NCI-H1092 (cell line): ENCODE measurements at regions not wholly inside any gene's neighbourhood (a gene's known extent, or its start where the extent isn't known, plus 50 kb on each side); places are given as distances from the start of the nearest gene placed in this dataset.
A peak's percentile ranks its signal among the peaks of the same experiment; 100 is the strongest.

ENCODE experiments used
- DNase-seq: peaks from one replicate; lab custom pipeline; 2025; lab: John Stamatoyannopoulos, UW

DNA sequence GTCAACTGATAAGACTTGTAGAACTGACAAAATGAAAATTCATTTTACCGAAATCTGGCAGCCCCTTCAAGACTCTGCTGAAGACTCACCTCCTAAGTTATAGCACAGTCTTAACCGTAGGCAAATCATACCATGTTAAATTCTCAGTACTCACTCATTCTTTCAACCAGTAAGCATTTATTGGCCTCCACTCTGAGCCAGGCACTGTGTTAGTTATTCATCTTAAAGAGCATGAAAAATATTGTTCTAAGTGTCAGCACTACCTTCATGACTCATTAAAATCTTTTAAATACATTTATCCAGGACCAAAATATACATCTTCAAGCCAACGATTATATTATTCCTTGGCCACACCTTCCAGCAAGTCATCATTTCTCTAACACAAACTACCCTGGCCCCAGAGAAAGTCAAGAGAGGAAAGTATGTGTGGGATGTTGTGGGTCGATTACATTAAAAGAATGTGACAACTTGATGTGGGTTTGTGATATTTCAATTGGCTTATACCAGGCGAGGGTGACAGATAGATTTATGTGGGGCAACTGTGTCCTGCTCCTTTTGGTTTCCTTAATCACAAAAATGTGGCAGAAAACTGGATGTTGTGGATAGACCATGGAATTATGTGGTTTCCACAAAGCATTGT, 55.0 kb downstream of the TMEM30B start:
- DNase-seq = no peak

DNA sequence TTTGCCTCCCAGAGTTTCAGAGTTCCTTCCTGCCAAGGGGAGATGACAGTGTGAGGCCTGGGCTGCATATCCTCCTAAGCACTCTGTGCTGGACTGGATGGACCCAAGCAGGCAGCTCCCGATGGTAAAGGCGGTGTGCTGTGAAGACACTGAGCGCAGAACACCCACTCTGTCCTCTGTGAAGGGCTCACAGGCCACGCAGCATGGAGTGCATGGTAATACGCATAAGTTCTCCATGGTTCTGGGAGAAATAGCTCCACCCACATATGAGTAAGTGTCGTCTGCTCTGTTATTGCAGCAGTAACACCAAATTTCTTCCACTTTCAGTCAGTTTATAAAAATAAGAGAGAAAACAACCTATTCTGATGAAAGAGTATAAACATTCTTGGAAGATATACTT, 55.8 kb downstream of the TMEM30B start:
- no peak for DNase-seq

DNA sequence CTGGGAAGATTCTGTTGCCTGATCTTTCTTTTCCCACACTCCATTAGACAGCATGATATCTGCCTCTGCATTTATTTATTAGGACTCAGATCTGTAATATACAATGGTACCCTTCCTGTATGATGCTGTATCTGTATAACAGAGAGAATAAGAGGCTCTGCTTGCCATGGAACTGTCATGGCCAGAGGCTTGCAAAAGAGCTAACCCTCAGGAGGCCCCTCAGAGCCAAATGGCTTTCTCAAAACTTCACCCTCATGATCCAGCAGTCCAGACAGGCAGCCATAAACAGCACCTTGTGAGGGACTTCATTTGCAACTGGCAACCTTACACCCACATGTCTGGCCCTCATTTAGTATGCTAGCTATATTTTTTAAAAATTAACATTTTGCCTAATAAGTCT, 57.6 kb downstream of the TMEM30B start:
- DNase-seq = no peak

DNA sequence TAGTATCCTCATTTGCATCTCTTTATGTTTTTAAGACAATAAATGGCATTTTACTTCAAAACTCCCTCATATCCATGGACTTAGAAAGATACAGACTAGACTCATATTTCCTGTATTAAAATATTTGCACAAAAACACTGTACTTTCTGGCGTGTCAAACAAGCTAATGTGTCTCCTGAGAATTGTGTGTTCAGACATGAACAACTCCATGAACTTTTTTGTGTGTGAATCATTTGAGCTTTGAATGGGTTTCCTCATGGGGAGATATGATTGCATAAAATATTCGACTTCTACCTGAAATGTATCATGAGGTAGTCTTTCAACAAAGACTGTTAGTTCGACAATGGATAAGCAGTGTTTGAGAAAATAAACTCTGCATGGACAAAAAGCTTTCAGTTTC, 58.8 kb downstream of the TMEM30B start:
- DNase-seq = no peak

DNA sequence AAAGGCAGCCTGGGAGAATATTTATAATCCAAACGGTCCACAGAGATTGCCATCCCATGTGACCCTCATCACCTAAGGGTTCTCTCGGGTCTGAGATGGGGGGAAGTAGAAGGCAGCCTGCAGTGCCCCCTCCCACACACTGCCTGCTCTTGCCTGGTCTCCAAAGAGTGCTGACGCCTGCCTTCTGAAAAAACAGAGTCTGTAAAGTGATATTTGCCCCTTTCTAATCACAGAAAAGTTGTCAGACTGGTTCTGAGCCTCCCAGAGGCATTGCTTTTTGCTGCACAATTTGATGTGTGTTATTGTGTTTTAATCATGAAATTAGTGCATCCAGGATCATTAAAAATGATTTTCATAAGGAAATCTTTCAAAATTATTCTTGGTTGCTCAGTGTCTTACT, 59.2 kb downstream of the TMEM30B start:
- DNase-seq = no peak

DNA sequence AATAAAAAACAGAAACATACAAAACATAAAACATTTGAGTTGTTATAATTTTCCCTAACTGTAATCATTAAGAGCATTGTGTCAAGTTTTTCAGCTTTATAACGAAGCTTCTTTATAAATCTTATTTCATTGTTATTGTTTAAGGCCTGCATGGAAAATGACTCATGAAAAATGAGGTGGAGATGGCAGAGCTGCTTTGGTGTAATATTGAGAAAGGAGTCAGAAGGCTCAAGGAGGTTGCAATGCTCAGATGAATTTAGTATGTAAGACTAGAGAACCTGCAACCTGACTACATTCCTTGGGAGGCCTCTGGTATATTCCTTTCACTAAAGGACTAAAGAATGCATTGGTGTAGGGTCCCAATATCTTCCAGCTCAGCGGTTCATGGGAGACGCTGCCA, 61.5 kb downstream of the TMEM30B start:
- no peak for DNase-seq

DNA sequence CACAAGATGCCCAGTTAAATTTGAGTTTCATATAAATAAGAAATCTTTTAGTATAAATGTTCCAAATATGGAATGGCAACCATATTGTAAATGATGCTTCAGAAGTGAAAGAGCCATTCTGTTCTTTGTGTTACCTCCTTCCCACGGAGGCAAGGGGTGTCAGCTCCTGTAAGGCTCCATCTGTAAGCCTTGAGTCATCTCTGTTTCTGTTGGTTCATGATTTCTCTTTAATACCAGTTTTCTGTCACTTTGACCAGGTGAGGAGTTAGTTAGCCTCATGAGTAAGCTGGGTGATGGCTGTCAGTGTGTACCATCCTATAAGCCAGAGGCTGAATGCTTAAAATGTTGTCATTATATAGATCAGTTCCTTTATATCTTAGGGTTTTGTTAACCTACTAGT, 61.9 kb downstream of the TMEM30B start:
- DNase-seq = no peak

DNA sequence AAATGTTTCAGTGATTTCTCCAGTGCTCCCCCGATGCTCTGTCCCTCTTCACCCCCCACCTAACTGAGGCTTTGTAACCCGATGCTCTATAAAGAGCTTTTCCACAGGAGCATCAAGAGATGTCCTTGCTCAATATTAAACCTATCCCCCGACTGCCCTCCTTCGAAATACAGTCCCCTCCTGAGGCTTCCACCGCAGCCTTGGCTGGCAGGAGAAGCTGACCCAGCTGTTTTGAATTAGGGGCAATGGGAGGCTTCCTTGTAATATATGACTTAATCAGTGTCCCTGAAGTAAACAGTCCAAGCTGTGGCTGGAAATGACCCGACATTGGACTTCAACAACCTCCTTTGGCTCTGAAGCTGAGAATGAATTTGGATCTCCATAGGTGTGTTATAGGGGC, 62.4 kb downstream of the TMEM30B start:
- DNase-seq = no peak

DNA sequence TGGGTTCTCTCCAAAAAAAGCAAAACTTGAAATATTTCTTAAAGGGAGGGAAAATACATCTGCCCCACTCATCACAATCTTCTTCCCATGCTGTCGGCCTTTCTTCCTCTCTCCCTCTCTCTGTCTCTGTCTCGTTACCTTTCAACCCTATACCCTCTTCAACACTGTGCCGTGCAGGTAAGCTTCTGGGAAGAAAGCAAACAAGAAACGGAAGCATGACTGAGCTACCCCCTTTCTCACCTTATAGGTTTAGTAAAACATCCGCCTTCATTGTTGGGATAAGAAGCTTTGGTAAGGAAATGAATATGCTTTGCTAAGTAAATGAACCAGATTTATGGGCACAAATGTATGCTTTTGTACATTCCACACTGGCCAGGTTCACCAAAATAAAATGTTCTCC, 63.0 kb downstream of the TMEM30B start:
- no peak for DNase-seq

DNA sequence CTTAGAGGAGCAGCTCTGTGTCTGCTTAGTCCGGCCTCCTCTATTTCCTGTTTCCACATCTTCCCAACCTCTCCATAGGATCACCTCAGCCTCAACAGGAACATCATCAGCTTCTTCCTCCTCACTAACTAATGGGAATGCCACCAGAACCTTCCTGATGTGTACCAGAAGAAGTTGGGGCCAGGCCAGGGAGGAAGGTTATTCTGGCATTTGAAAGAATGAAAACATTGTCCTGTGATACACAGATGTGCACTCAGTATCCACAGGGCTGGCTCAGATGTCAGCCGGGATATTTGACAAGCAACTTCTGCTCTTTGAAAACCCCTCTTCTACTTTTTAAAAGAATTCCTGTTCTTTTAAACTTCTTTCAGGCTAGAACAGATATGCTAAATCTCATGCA, 63.6 kb downstream of the TMEM30B start:
- no peak for DNase-seq

DNA sequence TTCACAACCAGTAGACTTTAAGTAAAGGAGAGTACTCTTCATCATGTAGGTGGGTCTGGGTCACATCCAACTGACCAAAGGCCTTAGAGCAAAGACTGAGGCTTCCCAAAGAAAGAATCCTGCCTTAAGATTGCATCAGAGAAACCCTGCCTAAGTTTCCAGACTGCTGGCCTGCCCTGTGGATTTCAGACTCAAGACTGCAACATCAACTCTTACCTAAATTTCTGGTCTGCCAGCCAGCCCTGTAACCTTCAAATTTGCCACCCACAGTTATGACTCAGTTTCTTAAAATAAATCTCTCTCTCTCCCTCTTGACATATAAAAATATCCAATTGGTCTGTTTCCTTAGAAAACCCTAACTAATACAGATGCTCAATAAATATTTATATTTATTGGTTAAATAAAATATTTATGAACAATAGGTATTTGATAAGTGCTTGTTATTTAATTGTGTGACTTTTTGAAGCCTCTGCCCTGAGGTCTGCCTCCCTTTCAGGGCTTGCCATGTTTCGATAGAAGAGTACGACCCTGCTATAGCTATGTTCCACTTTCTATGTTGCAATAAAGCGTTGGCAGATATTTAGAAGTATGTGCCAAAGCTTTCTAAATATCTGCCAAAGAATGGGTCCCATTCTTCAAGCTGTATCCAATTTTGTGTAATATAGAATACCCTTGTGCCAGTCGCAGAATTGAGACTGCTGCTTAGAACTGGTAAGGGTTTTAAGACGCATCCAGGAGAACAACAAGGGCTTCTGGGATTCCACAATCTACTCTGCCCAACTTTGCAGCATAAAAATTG, 65.7 kb downstream of the TMEM30B start:
- no peak for DNase-seq

DNA sequence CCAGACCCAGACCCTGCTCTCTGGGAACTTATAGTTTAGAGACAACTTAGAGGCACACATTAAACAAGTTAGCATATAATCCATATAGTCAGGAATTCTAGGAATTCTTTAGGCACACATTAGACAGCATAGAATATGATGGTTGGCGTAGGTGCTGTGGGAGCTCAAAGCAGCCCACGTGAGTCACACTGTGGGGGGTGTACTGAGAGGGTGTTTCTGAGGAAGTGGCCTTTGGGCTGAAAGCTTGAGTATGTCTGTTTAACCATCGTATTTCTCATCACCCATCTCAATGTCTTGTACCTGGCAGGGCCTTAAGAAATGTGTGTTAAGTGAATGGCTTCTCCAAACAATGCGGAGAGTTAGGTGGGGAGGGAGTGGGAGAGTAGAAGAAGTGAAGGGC, 67.2 kb downstream of the TMEM30B start:
- DNase-seq = no peak

DNA sequence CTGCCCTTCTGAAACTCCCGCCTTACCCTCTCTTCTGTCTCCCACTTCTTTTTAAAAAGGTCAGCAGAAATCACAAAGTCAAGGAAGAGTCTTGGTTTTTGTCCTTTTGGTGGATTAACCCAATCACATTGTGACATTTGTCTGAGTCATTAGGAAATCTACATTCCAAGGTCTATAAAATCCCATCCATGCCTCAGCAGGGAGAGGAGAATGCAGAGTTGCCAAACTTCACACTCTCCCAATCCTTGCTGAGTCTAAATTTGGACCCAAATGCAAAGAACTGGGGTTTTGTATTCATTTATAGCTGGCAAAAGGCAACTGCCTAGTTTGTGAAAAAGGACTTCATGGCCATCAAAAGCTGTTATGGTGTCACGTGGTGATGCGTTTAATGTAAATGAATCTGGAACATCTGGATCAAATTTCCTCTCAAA, 67.9 kb downstream of the TMEM30B start:
- DNase-seq = no peak

DNA sequence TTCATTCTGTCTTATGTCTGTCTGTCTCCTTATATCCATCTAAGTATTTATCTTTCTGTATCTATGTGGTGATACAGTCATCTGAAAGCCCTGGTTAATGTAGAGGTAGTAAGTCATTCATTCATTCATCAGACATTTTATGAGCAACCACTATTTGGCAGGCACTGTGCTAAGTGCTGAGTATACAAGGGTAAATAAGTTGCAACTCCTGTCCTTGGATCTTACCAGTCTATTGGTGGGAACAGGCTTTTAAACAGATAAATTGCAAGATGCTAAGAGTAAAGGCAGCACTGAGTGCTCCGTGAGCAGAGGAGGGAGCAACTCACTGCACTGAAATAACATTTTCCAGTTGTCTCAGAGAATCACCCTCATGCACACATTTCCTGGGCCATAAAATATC, 68.6 kb downstream of the TMEM30B start:
- no peak for DNase-seq

DNA sequence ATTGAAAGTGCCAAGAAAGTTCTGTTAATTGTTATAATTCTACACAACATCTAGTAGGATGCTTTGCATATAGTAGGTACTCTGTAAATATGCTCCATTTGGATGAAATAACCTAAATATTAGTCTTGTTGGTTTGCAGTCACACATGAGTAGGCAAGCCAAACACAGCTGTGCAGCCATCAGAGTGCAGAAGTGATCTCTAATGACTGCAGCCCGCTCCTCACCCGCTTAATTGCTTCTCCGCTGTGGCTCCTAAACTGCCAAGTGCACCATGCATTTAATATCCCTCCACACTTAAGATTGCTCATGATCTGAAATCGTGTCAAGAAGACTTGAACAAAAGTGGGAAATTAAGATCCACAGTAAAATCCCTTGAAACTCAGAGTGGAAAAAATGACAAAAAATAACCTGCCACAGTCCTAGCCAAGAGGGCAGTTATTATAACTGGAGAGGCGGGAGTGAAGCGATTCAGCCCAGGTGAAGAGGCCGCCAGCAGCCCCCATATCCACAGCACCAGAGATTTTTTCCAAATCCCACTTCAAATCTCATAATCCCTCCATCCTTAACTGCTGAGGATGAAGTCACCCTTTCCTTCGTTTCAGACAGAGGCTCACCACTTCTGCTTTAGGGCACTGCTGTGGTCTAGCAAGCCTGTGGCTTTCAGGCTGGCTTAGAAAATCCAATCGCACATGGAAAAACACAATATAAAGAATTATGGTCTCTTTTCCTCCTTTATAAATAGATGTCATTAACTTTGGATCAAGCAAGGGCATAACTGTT, 69.5 kb downstream of the TMEM30B start:
- peak; percentile 96 for DNase-seq

DNA sequence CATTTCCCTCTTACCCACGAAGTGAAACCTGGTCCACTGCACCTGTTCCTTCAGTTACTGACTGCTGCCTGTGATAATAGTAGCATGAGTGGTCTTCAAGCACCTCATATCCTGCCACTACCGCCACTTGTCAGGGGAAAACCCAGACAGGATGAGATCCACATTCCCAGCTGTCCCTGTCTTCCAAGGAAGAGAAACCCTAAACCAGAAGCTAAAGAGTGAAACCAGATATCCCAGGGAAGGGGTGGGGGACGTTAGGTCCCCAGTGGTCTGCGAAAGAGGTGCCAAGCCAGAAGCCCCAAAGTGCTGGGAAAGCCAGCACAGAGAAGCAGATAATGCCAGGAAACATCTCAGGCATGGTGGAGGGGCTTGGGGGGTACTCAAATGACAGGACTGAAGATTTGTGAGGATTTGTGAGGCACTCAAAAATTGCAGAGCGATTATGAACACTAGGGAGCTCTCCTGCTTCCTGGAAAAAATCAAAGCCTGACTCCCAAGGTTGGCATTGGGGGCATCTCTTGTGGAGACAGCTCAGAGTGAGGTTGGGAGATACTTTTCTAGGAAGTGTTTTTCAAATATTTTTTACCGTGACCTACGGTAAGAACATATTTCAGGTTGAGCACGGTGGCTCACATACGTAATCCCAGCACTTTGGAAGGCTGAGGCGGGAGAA, 77.9 kb downstream of the TMEM30B start:
- peak; percentile 88 for DNase-seq

DNA sequence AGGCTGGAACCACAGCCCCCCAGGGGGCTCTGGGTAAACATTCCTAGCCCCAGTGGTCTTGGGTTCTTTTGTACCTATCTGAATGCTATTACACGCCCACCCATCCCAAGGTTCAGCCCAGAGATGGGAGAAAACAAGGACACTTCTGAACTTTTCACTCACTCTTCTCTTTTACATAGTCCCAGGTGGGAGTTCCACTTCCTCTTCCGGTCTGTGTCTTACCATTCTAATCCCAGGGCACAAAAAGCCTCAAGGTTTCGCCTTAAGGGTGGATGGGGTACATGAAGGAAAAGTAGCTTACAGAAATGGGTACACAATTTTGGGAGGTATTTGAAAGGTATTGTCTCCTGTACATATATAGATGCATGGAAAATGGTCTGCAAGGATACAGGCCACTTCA, 79.0 kb downstream of the TMEM30B start:
- no peak for DNase-seq

DNA sequence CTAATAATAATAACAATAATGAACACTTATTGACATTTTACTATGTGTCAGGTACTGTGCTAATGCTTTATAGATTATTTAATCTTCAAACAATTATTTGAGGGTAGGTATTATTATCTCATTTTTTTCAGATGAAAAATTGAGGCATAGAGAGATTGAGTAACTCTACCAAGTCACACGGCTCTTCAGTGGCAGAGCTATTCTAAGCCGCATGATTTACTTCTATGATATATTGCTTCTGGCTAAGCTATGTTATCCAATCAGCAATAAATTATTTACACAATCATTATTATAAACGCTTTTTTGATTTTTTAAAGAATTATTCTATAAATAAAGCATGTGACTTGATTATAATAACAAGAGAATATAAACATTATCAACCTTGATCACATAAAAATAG, 80.0 kb downstream of the TMEM30B start:
- no peak for DNase-seq

DNA sequence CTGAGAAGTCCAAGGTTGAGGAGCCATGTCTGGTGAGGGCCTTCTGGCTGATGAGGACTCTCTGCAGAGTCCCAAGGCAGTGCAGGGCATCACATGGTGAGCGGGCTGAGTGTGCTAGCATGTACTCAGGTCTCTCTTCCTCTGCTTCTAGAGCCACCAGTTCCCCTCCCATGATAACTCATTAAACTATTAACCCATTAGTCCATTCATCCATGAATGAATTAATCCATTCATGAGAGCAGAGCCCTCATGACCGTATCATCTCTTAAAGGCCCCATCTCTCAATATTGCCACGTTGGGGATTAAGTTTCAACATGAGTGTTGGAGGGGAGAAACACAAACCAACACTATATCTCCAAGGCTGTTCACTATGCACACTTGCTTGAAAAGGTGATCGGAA, 83.7 kb downstream of the TMEM30B start:
- DNase-seq = no peak

DNA sequence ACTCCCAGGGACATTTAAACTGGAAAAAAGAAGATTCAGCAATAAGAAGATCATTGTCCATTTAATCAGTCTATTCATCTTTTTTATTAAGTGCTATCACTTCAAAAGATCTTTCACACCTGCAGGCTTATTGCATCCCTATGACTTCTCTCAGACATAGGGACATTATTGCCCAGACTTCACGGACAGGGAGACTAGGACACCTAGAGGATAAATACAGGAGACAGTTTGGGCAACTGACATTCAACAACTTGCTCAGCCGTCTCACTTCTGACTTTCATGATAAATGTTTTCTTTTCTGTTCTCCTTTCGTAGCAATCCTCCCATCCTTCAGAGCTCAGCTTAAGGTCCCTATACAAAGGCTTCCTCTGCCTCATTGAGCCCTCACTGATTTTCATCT, 84.3 kb downstream of the TMEM30B start:
- peak; percentile 13 for DNase-seq

DNA sequence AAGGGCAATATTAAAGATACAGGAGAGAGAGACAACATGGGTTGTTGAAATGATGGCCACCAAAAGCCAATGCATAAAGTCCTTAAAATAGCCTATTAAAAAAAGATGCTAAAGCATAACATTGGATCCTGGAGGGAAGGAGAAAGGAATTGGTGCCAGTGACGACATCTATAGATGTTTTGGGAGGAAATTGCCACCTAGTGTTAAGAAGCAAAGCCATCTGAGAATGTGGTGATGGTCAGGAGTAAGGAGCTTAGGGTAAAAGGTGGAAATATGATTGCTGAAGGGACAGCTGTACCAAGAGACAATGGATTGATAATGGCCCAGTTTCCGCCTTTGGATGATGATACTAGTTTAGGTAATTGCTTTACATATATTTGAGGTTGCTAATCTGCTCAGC, 85.1 kb downstream of the TMEM30B start:
- DNase-seq = no peak

DNA sequence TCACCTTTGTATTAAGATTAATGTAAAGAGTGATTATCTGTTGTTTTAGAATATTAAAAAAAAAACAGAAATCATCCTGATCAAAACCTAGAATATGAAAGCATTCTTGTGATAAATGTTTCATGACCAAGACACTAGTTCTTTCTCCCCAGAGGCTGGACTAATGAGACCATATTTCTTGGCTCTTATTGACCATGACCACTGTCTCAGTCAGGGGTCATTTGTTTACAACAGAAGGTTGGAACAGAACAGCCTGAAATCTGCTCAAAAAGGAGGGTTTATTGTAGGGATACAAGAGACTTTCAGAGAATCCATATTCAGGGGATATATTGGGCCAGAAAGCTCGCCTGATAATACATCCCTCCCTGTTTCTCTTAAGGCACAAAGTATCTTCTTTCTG, 87.7 kb downstream of the TMEM30B start:
- no peak for DNase-seq

DNA sequence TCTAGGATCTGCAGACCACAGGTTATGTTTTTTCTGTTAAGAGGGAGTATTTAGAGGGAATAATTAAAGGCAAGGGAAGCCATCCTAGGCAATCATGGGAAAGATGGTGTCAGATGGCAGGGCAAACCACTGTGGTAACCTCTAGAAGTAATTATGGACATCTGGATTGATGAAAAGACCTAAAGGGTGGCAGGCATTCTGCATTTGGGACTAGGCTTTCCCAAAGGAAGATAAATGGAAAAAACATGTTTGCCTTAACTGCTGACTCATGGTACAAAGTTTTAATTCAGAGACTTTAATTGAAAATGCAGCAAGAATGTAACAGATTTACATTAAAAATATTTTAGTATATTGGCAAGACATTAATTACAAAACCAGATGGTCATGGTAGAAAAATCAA, 88.1 kb downstream of the TMEM30B start:
- no peak for DNase-seq
